ENCODE measurements at regions not wholly inside any gene's neighbourhood (a gene's known extent, or its start where the extent isn't known, plus 50 kb on each side); places are given as distances from the start of the nearest gene placed in this dataset.

GRCh38 chr16:86665929-86666328 is 87.6 kb downstream of the FOXL1 start:
- Histone ChIP-seq H3K9me3 (ENCODE audit: control insufficient read depth, insufficient read depth, low read depth, low read length) (no peaks in the 10 kb centered on the region), H3K4me2 (ENCODE audit: extremely low read depth, insufficient read depth, low read length) (no peak overlapping the region), H3K4me3 (replicated peaks in 1 of 4; ENCODE audit: control extremely low read depth in 1 of 4, insufficient read depth in 1 of 4, low read depth in 3 of 4, low read length in 4 of 4) (no peak overlapping the region), H3K79me2 (ENCODE audit: control insufficient read depth, insufficient read depth, low read length) (no peaks in the 10 kb centered on the region), H4K20me1 (ENCODE audit: control insufficient read depth, extremely low read depth, insufficient read depth, low read length) (no peaks in the 10 kb centered on the region), H2AFZ (ENCODE audit: low read length) (no peak overlapping the region), H3K9ac (ENCODE audit: insufficient read depth, low read length) (no peak overlapping the region), H3K27ac (ENCODE audit: insufficient read depth, low read length) (peak overlapping the region; percentile 90), H3K4me1 (ENCODE audit: control insufficient read depth, extremely low read depth, insufficient read depth, low read length) (peaks cover 48% of the 10 kb centered on the region), H3K27me3 (ENCODE audit: control insufficient read depth, insufficient read depth, low read length) (no peaks in the 10 kb centered on the region), H3K36me3 (ENCODE audit: control insufficient read depth, insufficient read depth, low read length) (no peaks in the 10 kb centered on the region)
- TF ChIP-seq CTCF (conservative IDR thresholded peaks at IDR 0.05 in 1 of 2, IDR thresholded peaks at IDR 0.05 in 1 of 2; ENCODE audit: low read depth in 1 of 2, low read length in 2 of 2) (no peak), EZH2 (IDR thresholded peaks at IDR 0.05; ENCODE audit: low read length, missing control alignments) (no peak)
- DNase-seq (ENCODE audit: low read depth in 2 of 2): no peak

DNA sequence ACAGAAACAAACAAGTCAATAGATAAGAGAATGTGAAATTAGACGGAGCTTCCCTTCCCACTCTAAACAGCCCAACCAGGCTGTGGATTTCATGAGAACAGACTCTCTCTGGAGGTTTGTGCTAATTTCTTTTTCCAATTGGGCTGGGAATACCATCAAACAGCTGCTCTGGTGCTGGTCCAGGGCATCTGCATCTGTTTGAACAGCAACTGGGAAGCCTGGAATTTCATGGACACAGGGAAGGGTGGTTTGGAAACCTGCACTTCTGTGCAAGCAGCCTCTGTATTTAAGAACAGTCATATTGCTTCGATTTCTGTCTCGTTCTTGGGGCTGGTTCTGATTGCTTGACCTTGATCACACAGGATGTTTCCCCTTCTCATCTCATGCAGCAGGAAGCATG is 88.7 kb downstream of the FOXL1 start:
- Histone ChIP-seq H4K20me1 (ENCODE audit: control insufficient read depth, extremely low read depth, insufficient read depth, low read length) (no peaks in the 10 kb centered on the region), H3K36me3 (ENCODE audit: control insufficient read depth, insufficient read depth, low read length) (no peaks in the 10 kb centered on the region), H3K4me1 (ENCODE audit: control insufficient read depth, extremely low read depth, insufficient read depth, low read length) (peaks cover 55% of the 10 kb centered on the region), H2AFZ (ENCODE audit: low read length) (no peak overlapping the region), H3K79me2 (ENCODE audit: control insufficient read depth, insufficient read depth, low read length) (no peaks in the 10 kb centered on the region), H3K4me2 (ENCODE audit: extremely low read depth, insufficient read depth, low read length) (no peak overlapping the region), H3K4me3 (replicated peaks in 1 of 4; ENCODE audit: control extremely low read depth in 1 of 4, insufficient read depth in 1 of 4, low read depth in 3 of 4, low read length in 4 of 4) (no peak overlapping the region), H3K9ac (ENCODE audit: insufficient read depth, low read length) (no peak overlapping the region), H3K27me3 (ENCODE audit: control insufficient read depth, insufficient read depth, low read length) (no peaks in the 10 kb centered on the region), H3K9me3 (ENCODE audit: control insufficient read depth, insufficient read depth, low read depth, low read length) (no peaks in the 10 kb centered on the region), H3K27ac (ENCODE audit: insufficient read depth, low read length) (no peak overlapping the region)
- TF ChIP-seq CTCF (conservative IDR thresholded peaks at IDR 0.05 in 1 of 2, IDR thresholded peaks at IDR 0.05 in 1 of 2; ENCODE audit: low read depth in 1 of 2, low read length in 2 of 2) (no peak), EZH2 (IDR thresholded peaks at IDR 0.05; ENCODE audit: low read length, missing control alignments) (no peak)
- no peak for DNase-seq (ENCODE audit: low read depth in 2 of 2)

- Histone ChIP-seq H3K27me3 (ENCODE audit: control insufficient read depth, insufficient read depth, low read length) (no peaks in the 10 kb centered on the region), H3K27ac (ENCODE audit: insufficient read depth, low read length) (no peak overlapping the region), H2AFZ (ENCODE audit: low read length) (no peak overlapping the region), H3K4me2 (ENCODE audit: extremely low read depth, insufficient read depth, low read length) (no peak overlapping the region), H3K79me2 (ENCODE audit: control insufficient read depth, insufficient read depth, low read length) (no peaks in the 10 kb centered on the region), H4K20me1 (ENCODE audit: control insufficient read depth, extremely low read depth, insufficient read depth, low read length) (no peaks in the 10 kb centered on the region), H3K9me3 (ENCODE audit: control insufficient read depth, insufficient read depth, low read depth, low read length) (no peaks in the 10 kb centered on the region), H3K4me3 (replicated peaks in 1 of 4; ENCODE audit: control extremely low read depth in 1 of 4, insufficient read depth in 1 of 4, low read depth in 3 of 4, low read length in 4 of 4) (no peak overlapping the region), H3K9ac (ENCODE audit: insufficient read depth, low read length) (no peak overlapping the region), H3K36me3 (ENCODE audit: control insufficient read depth, insufficient read depth, low read length) (no peaks in the 10 kb centered on the region), H3K4me1 (ENCODE audit: control insufficient read depth, extremely low read depth, insufficient read depth, low read length) (peaks cover 54% of the 10 kb centered on the region)
- peak; percentile 77 to 87 for DNase-seq (ENCODE audit: low read depth in 2 of 2)
- TF ChIP-seq EZH2 (IDR thresholded peaks at IDR 0.05; ENCODE audit: low read length, missing control alignments) (no peak), CTCF (conservative IDR thresholded peaks at IDR 0.05 in 1 of 2, IDR thresholded peaks at IDR 0.05 in 1 of 2; ENCODE audit: low read depth in 1 of 2, low read length in 2 of 2) (no peak)
Measured at GRCh38 chr16:86668136-86668910, 90.0 kb downstream of the FOXL1 start.
